Smooth muscle cell (in vitro differentiated cells): ENCODE measurements at regions not wholly inside any gene's neighbourhood (a gene's known extent, or its start where the extent isn't known, plus 50 kb on each side); places are given as distances from the start of the nearest gene placed in this dataset.

Source experiments
- DNase-seq: peaks from one replicate; lab custom pipeline; 2025; ENCODE audit not compliant: unreplicated experiment; lab: John Stamatoyannopoulos, UW
- H2AFZ ChIP-seq: fragments of 200-600 bp; sonication (generic); 2 replicates; pipeline ENCODE4 v1.6.0; 2016; ENCODE audit warnings: antibody characterized with exemption, low read depth, mild to moderate bottlenecking
- H3F3A ChIP-seq: fragments of 200-600 bp; sonication (generic); 2 replicates; pipeline ENCODE4 v1.6.0; 2017; ENCODE audit warnings: antibody characterized with exemption, low read depth
- H3K27ac ChIP-seq: fragments of 200-600 bp; sonication (generic); 2 replicates; pipeline ENCODE4 v1.5.1; 2016; ENCODE audit warnings: low read depth, mild to moderate bottlenecking
- H3K27me3 ChIP-seq: fragments of 200-600 bp; sonication (generic); 2 replicates; pipeline ENCODE4 v1.6.1; 2016; ENCODE audit warnings: low read depth, mild to moderate bottlenecking
- H3K36me3 ChIP-seq: fragments of 200-600 bp; sonication (generic); 2 replicates; pipeline ENCODE4 v1.5.1; 2016; ENCODE audit warnings: low read depth
- H3K4me1 ChIP-seq: fragments of 200-600 bp; sonication (generic); 2 replicates; pipeline ENCODE4 v1.5.1; 2016; ENCODE audit warnings: low read depth
- H3K4me2 ChIP-seq: fragments of 200-600 bp; sonication (generic); 2 replicates; pipeline ENCODE4 v1.6.0; 2016; ENCODE audit warnings: mild to moderate bottlenecking
- H3K4me3 ChIP-seq: fragments of 200-600 bp; sonication (generic); 2 replicates; pipeline ENCODE4 v1.5.1; 2016; ENCODE audit warnings: mild to moderate bottlenecking
- H3K79me2 ChIP-seq: fragments of 200-600 bp; sonication (generic); 2 replicates; pipeline ENCODE4 v1.6.0; 2016; ENCODE audit warnings: low read depth, mild to moderate bottlenecking
- H3K9ac ChIP-seq: fragments of 200-600 bp; sonication (generic); 2 replicates; pipeline ENCODE4 v1.6.0; 2016; ENCODE audit warnings: low read depth
- H3K9me3 ChIP-seq: fragments of 200-600 bp; sonication (generic); replicated peaks from 2 replicates; pipeline ENCODE4 v1.5.1; 2016; ENCODE audit warnings: low read depth
- H4K20me1 ChIP-seq: fragments of 200-600 bp; sonication (generic); 2 replicates; pipeline ENCODE4 v1.6.0; 2016; ENCODE audit warnings: low read depth
- WGBS: methylation state at CpG from one replicate; pipeline ENCODE4 v1.1.7; 2016; ENCODE audit warnings: low lambda C conversion rate; 5-methylcytosine and 5-hydroxymethylcytosine counted together
- TF ChIP-seq, protein P1 (sequence below): fragments of 200-600 bp; sonication (generic); IDR thresholded peaks from 2 replicates; pipeline ENCODE4 v1.5.1; 2017; ENCODE audit warnings: borderline replicate concordance, mild to moderate bottlenecking, antibody characterized with exemption; ENCODE audit not compliant: insufficient read depth, poor library complexity, severe bottlenecking

DNA sequence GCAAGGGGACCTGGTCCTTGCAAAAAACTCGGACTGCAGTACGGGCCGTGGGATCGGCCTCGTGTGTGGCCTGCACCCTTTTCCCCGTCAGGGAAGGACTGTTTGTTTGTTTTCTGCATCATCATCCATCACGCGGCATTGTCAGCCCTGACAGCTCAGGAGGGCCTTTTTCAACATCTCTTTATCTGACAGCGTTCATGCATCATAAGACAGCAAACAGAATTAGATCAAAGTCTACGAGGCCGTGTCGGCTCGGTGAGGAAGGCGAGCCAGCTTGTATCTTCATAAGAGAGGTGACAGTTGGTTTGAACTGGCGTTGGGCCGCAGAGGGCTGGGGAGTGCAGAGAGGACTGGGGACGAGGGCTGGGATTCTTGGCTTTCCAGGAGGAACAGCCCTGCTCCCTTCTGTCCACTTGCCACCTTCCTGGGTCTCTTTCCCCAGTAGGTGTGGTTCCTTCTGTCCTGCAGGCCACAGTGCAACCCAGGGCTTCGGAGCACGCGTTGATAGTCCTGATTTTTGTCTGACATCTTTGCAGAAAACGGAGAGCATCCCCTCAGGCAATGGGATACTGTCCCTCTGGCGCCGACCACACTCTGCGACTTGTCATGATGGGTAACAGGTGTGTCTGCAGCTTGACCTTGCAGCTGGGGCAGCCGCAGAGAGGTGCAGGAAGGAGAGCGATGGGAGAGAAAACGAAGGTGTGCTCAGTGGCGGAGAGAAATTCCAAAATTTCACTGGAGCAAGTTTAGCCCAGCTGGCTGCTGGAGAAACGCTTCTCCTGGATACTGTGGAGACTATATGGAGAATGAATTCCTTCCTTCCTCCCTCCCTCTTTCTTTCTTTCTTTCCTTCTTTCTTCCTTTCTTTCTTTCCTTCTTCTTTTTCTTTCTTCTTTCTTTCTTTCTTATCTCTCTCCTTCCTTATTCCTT lies 104.0 kb upstream of the SHOX start:
- TF ChIP-seq, protein P1, sequence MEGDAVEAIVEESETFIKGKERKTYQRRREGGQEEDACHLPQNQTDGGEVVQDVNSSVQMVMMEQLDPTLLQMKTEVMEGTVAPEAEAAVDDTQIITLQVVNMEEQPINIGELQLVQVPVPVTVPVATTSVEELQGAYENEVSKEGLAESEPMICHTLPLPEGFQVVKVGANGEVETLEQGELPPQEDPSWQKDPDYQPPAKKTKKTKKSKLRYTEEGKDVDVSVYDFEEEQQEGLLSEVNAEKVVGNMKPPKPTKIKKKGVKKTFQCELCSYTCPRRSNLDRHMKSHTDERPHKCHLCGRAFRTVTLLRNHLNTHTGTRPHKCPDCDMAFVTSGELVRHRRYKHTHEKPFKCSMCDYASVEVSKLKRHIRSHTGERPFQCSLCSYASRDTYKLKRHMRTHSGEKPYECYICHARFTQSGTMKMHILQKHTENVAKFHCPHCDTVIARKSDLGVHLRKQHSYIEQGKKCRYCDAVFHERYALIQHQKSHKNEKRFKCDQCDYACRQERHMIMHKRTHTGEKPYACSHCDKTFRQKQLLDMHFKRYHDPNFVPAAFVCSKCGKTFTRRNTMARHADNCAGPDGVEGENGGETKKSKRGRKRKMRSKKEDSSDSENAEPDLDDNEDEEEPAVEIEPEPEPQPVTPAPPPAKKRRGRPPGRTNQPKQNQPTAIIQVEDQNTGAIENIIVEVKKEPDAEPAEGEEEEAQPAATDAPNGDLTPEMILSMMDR: no peak
- H3K4me1 ChIP-seq: no peaks in the 10 kb centered on the region
- H3K27ac ChIP-seq: no peak overlapping the region
- H2AFZ ChIP-seq: no peak overlapping the region
- DNase-seq: no peak
- no peaks in the 10 kb centered on the region for H3K79me2 ChIP-seq
- no peak overlapping the region for H3K9ac ChIP-seq
- H3K9me3 ChIP-seq: no peaks in the 10 kb centered on the region
- H3K4me2 ChIP-seq: no peak overlapping the region
- 63% methylated on average over 29 of the region's 29 CpGs for WGBS
- no peaks in the 10 kb centered on the region for H4K20me1 ChIP-seq
- no peaks in the 10 kb centered on the region for H3F3A ChIP-seq
- H3K4me3 ChIP-seq: no peak overlapping the region
- no peaks in the 10 kb centered on the region for H3K27me3 ChIP-seq
- H3K36me3 ChIP-seq: no peaks in the 10 kb centered on the region

DNA sequence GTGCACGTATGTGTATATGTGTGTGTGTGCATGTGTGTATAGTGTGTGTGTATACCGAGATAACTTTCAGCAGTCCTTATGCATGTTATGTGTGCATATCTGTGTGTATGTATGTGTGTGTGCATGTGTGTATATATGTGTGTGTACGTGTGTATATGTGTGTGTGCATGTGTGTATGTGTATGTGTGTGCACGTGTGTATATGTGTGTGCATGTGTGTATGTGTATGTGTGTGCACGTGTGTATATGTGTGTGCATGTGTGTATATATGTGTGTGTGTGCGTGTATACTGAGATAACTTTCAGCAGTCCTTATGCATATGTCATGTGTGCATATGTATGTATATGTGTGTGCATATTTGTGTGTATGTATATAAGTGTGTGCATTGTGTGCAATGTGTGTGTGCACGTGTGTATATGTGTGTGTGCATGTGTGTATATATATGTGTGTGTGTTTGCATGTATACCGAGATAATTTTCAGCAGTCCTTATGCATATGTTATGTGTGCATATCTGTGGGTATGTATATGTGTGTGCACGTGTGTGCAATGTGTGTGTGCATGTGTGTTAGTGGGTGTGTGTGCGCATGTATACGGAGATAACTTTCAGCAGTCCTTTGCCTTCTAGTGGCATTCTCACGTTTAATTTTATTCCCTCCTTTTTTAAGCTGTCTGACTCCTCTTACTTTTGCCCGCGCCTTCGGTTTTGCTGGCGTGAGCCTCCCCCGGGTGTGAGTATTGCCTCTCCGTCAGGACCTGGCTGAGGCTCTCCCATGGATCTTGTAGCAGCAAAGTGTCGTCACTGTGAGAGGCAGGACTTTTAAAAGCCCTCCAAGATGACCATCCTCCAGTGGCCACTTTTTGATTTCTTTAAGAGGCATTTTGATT lies 99.6 kb upstream of the SHOX start:
- TF ChIP-seq, protein P1: no peak
- Histone ChIP-seq H3K79me2 (no peaks in the 10 kb centered on the region), H3F3A (no peaks in the 10 kb centered on the region), H2AFZ (no peak overlapping the region), H3K4me1 (no peaks in the 10 kb centered on the region), H3K27ac (no peak overlapping the region), H3K27me3 (no peaks in the 10 kb centered on the region), H3K4me2 (no peak overlapping the region), H3K9me3 (no peaks in the 10 kb centered on the region), H3K4me3 (no peak overlapping the region), H3K9ac (no peak overlapping the region), H4K20me1 (no peaks in the 10 kb centered on the region), H3K36me3 (no peaks in the 10 kb centered on the region)
- 52% methylated on average over 19 of the region's 19 CpGs for WGBS
- no peak for DNase-seq

DNA sequence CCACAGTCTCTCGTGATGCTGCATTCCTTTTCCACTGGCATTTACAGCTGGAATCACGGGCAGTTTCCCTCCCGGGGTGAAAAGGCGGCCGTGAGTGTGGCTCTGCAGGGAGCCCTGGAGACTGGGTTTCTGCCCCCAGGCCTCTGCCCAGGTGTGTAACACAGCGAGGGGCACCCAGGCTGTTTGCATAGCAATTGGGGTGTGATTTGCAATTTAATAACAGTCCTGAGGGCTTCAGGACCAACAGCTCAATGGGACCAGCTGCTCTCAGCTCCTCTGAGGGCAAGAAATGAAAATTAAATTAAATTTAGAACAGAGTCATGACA lies 99.0 kb upstream of the SHOX start:
- H3K4me2 ChIP-seq: no peak overlapping the region
- TF ChIP-seq, protein P1: no peak
- no peak overlapping the region for H3K4me3 ChIP-seq
- H3K9ac ChIP-seq: no peak overlapping the region
- no peaks in the 10 kb centered on the region for H3K9me3 ChIP-seq
- no peaks in the 10 kb centered on the region for H3K79me2 ChIP-seq
- H4K20me1 ChIP-seq: no peaks in the 10 kb centered on the region
- H2AFZ ChIP-seq: no peak overlapping the region
- no peaks in the 10 kb centered on the region for H3F3A ChIP-seq
- H3K27ac ChIP-seq: no peak overlapping the region
- H3K36me3 ChIP-seq: no peaks in the 10 kb centered on the region
- no peak for DNase-seq
- no peaks in the 10 kb centered on the region for H3K4me1 ChIP-seq
- WGBS: 6% methylated on average over 6 of the region's 6 CpGs
- H3K27me3 ChIP-seq: no peaks in the 10 kb centered on the region
